Smooth muscle cell (in vitro differentiated cells): ENCODE measurements at regions not wholly inside any gene's neighbourhood (a gene's known extent, or its start where the extent isn't known, plus 50 kb on each side); places are given as distances from the start of the nearest gene placed in this dataset.

Source experiments
- DNase-seq: peaks from one replicate; lab custom pipeline; 2025; ENCODE audit not compliant: unreplicated experiment; lab: John Stamatoyannopoulos, UW
- H2AFZ ChIP-seq: fragments of 200-600 bp; sonication (generic); 2 replicates; pipeline ENCODE4 v1.6.0; 2016; ENCODE audit warnings: antibody characterized with exemption, low read depth, mild to moderate bottlenecking
- H3F3A ChIP-seq: fragments of 200-600 bp; sonication (generic); 2 replicates; pipeline ENCODE4 v1.6.0; 2017; ENCODE audit warnings: antibody characterized with exemption, low read depth
- H3K27ac ChIP-seq: fragments of 200-600 bp; sonication (generic); 2 replicates; pipeline ENCODE4 v1.5.1; 2016; ENCODE audit warnings: low read depth, mild to moderate bottlenecking
- H3K27me3 ChIP-seq: fragments of 200-600 bp; sonication (generic); 2 replicates; pipeline ENCODE4 v1.6.1; 2016; ENCODE audit warnings: low read depth, mild to moderate bottlenecking
- H3K36me3 ChIP-seq: fragments of 200-600 bp; sonication (generic); 2 replicates; pipeline ENCODE4 v1.5.1; 2016; ENCODE audit warnings: low read depth
- H3K4me1 ChIP-seq: fragments of 200-600 bp; sonication (generic); 2 replicates; pipeline ENCODE4 v1.5.1; 2016; ENCODE audit warnings: low read depth
- H3K4me2 ChIP-seq: fragments of 200-600 bp; sonication (generic); 2 replicates; pipeline ENCODE4 v1.6.0; 2016; ENCODE audit warnings: mild to moderate bottlenecking
- H3K4me3 ChIP-seq: fragments of 200-600 bp; sonication (generic); 2 replicates; pipeline ENCODE4 v1.5.1; 2016; ENCODE audit warnings: mild to moderate bottlenecking
- H3K79me2 ChIP-seq: fragments of 200-600 bp; sonication (generic); 2 replicates; pipeline ENCODE4 v1.6.0; 2016; ENCODE audit warnings: low read depth, mild to moderate bottlenecking
- H3K9ac ChIP-seq: fragments of 200-600 bp; sonication (generic); 2 replicates; pipeline ENCODE4 v1.6.0; 2016; ENCODE audit warnings: low read depth
- H3K9me3 ChIP-seq: fragments of 200-600 bp; sonication (generic); replicated peaks from 2 replicates; pipeline ENCODE4 v1.5.1; 2016; ENCODE audit warnings: low read depth
- H4K20me1 ChIP-seq: fragments of 200-600 bp; sonication (generic); 2 replicates; pipeline ENCODE4 v1.6.0; 2016; ENCODE audit warnings: low read depth
- CTCF ChIP-seq: fragments of 200-600 bp; sonication (generic); IDR thresholded peaks from 2 replicates; pipeline ENCODE4 v1.5.1; 2017; ENCODE audit warnings: borderline replicate concordance, mild to moderate bottlenecking, antibody characterized with exemption; ENCODE audit not compliant: insufficient read depth, poor library complexity, severe bottlenecking
- WGBS: methylation state at CpG from one replicate; pipeline ENCODE4 v1.1.7; 2016; ENCODE audit warnings: low lambda C conversion rate; 5-methylcytosine and 5-hydroxymethylcytosine counted together

GRCh38 chr12:108040947-108041346 lies 88.1 kb upstream of the WSCD2 start:
- 28% methylated on average over 2 of the region's 2 CpGs for WGBS
- TF ChIP-seq CTCF: no peak

GRCh38 chr12:108043286-108043685 lies 85.8 kb upstream of the WSCD2 start:
- H3K27ac ChIP-seq: no peak overlapping the region
- no peaks in the 10 kb centered on the region for H3K36me3 ChIP-seq
- peaks cover 80% of the 10 kb centered on the region for H3K27me3 ChIP-seq
- DNase-seq: no peak
- no peaks in the 10 kb centered on the region for H3F3A ChIP-seq
- H3K79me2 ChIP-seq: no peaks in the 10 kb centered on the region
- H3K9ac ChIP-seq: no peak overlapping the region
- TF ChIP-seq CTCF: no peak
- H3K4me2 ChIP-seq: no peak overlapping the region
- no peak overlapping the region for H2AFZ ChIP-seq
- 74% methylated on average over 3 of the region's 3 CpGs for WGBS
- no peaks in the 10 kb centered on the region for H3K4me1 ChIP-seq
- H3K4me3 ChIP-seq: no peak overlapping the region
- H4K20me1 ChIP-seq: no peaks in the 10 kb centered on the region
- no peaks in the 10 kb centered on the region for H3K9me3 ChIP-seq

More at GRCh38 chr12:108040947-108041346, 88.1 kb upstream of the WSCD2 start:
- Histone ChIP-seq H3F3A (no peaks in the 10 kb centered on the region), H4K20me1 (no peaks in the 10 kb centered on the region), H3K27me3 (peaks cover 78% of the 10 kb centered on the region), H3K4me1 (no peaks in the 10 kb centered on the region), H3K9me3 (no peaks in the 10 kb centered on the region), H3K79me2 (no peaks in the 10 kb centered on the region), H3K4me3 (no peak overlapping the region), H3K9ac (no peak overlapping the region), H3K4me2 (no peak overlapping the region), H2AFZ (no peak overlapping the region), H3K36me3 (no peaks in the 10 kb centered on the region), H3K27ac (no peak overlapping the region)
- DNase-seq: no peak

GRCh38 chr12:108043750-108044533 lies 85.1 kb upstream of the WSCD2 start:
- Histone ChIP-seq H3K27me3 (peaks cover 82% of the 10 kb centered on the region), H3K4me3 (no peak overlapping the region), H3K79me2 (no peaks in the 10 kb centered on the region), H3F3A (no peaks in the 10 kb centered on the region), H4K20me1 (no peaks in the 10 kb centered on the region), H3K9me3 (no peaks in the 10 kb centered on the region), H3K36me3 (no peaks in the 10 kb centered on the region), H2AFZ (no peak overlapping the region), H3K4me2 (no peak overlapping the region), H3K27ac (no peak overlapping the region), H3K9ac (no peak overlapping the region), H3K4me1 (no peaks in the 10 kb centered on the region)
- 85% methylated on average over 7 of the region's 7 CpGs for WGBS
- DNase-seq: no peak
- TF ChIP-seq CTCF: no peak

- Histone ChIP-seq H3K4me2 (no peak overlapping the region), H3K79me2 (no peaks in the 10 kb centered on the region), H3K36me3 (no peaks in the 10 kb centered on the region), H3F3A (no peaks in the 10 kb centered on the region), H3K27ac (no peak overlapping the region), H3K9me3 (no peaks in the 10 kb centered on the region), H3K27me3 (peaks cover 92% of the 10 kb centered on the region), H3K9ac (no peak overlapping the region), H3K4me3 (no peak overlapping the region), H4K20me1 (no peaks in the 10 kb centered on the region), H3K4me1 (no peaks in the 10 kb centered on the region), H2AFZ (no peak overlapping the region)
- DNase-seq: no peak
- TF ChIP-seq CTCF: no peak
- 94% methylated on average over 10 of the region's 10 CpGs for WGBS
These were observed 83.0 kb upstream of the WSCD2 start for GRCh38 chr12:108046135-108046534.
